ENCODE measurements at regions not wholly inside any gene's neighbourhood (a gene's known extent, or its start where the extent isn't known, plus 50 kb on each side); places are given as distances from the start of the nearest gene placed in this dataset.
A peak's percentile ranks its signal among the peaks of the same experiment; 100 is the strongest.

DNA sequence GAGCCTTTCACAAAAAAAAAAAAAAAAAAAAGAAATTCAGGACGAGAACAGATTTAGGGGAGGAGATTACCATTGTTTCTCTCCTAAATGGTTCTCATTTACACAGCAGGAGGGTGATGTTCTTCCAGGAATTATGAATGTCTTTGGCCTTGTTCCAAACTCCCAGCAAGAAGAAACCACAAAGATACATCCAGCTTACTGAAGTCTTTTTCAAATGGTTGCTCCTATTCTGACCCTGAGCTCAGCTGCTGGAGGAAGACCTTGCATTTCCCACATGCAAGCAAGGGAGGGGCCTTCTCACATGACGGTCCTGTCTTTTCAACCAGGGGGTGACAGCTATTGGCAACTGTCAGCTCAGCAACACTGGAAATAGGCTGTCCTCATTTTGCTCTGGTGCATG is 203.0 kb upstream of the VLDLR start:
- Mint-ChIP-seq H3K27me3 (ENCODE audit: insufficient read depth, low read depth, poor library complexity) (no peaks in the 10 kb centered on the region), H3K27ac (no peak overlapping the region), H3K36me3 (ENCODE audit: low read depth) (no peaks in the 10 kb centered on the region; the same call in 2 of the 3 replicates), H3K4me1 (peaks cover 30% of the 10 kb centered on the region), H3K9me3 (no peaks in the 10 kb centered on the region; the same call in 2 of the 3 replicates), H3K4me3 (no peak overlapping the region)
- Histone ChIP-seq H3K27ac (ENCODE audit: low read depth) (no peak overlapping the region), H4K20me1 (replicated peaks; ENCODE audit: insufficient read depth) (no peaks in the 10 kb centered on the region), H3K27me3 (ENCODE audit: insufficient read depth) (no peaks in the 10 kb centered on the region), H3K9me2 (ENCODE audit: insufficient read depth) (0 out of 2 replicates have a peak, but pooled peaks cover 8% of the 10 kb centered on the region), H3K4me1 (ENCODE audit: insufficient read depth) (peaks cover 29% of the 10 kb centered on the region), H3F3A (replicated peaks; ENCODE audit: low read depth) (no peaks in the 10 kb centered on the region; the same call in 1 of the 2 replicates), H3K79me2 (replicated peaks; ENCODE audit: insufficient read depth) (no peaks in the 10 kb centered on the region), H3K4me3 (no peak overlapping the region), H3K36me3 (ENCODE audit: insufficient read depth) (no peaks in the 10 kb centered on the region), H2AFZ (no peak overlapping the region), H3K4me2 (no peak overlapping the region)
- ATAC-seq (no peak), DNase-seq (ENCODE audit: low spot score) (peak; percentile 10)
- TF ChIP-seq ZNF462 (CRISPR knock-in tag; IDR thresholded peaks at IDR 0.05), result no peak
- TF ChIP-seq CREB1 (CRISPR knock-in tag; IDR thresholded peaks at IDR 0.05; ENCODE audit: low read depth), result no peak
- TF ChIP-seq NANOG (IDR thresholded peaks at IDR 0.05; ENCODE audit: borderline replicate concordance), result no peak
- TF ChIP-seq ETS1 (IDR thresholded peaks at IDR 0.05), result no peak
- no peak for TF ChIP-seq REST (IDR thresholded peaks at IDR 0.05; ENCODE audit: unreplicated experiment)
- no peak for TF ChIP-seq EZH2phosphoT487 (IDR thresholded peaks at IDR 0.05; ENCODE audit: unreplicated experiment)
- no peak for TF ChIP-seq EZH2 (IDR thresholded peaks at IDR 0.05; ENCODE audit: low read depth, unreplicated experiment)
- TF ChIP-seq ZNF114 (CRISPR knock-in tag; IDR thresholded peaks at IDR 0.05), result no peak
- no peak for TF ChIP-seq POLR2AphosphoS5 (IDR thresholded peaks at IDR 0.05; ENCODE audit: low read depth)
- TF ChIP-seq, protein P1, sequence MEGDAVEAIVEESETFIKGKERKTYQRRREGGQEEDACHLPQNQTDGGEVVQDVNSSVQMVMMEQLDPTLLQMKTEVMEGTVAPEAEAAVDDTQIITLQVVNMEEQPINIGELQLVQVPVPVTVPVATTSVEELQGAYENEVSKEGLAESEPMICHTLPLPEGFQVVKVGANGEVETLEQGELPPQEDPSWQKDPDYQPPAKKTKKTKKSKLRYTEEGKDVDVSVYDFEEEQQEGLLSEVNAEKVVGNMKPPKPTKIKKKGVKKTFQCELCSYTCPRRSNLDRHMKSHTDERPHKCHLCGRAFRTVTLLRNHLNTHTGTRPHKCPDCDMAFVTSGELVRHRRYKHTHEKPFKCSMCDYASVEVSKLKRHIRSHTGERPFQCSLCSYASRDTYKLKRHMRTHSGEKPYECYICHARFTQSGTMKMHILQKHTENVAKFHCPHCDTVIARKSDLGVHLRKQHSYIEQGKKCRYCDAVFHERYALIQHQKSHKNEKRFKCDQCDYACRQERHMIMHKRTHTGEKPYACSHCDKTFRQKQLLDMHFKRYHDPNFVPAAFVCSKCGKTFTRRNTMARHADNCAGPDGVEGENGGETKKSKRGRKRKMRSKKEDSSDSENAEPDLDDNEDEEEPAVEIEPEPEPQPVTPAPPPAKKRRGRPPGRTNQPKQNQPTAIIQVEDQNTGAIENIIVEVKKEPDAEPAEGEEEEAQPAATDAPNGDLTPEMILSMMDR (conservative IDR thresholded peaks at IDR 0.05; ENCODE audit: low read depth in 2 of 2), result no peak
- no peak for TF ChIP-seq STAT1 (IDR thresholded peaks at IDR 0.05; ENCODE audit: unreplicated experiment)
- no peak for TF ChIP-seq ZNF331 (CRISPR knock-in tag; IDR thresholded peaks at IDR 0.05; ENCODE audit: low read depth)
- TF ChIP-seq JUNB (IDR thresholded peaks at IDR 0.05; ENCODE audit: unreplicated experiment), result no peak
